Fibroblast of pulmonary artery (primary cell): ENCODE measurements at regions not wholly inside any gene's neighbourhood (a gene's known extent, or its start where the extent isn't known, plus 50 kb on each side); places are given as distances from the start of the nearest gene placed in this dataset.

ENCODE experiments used
- DNase-seq: peaks from one replicate; pipeline ENCODE4 v3.0.0-alpha.2; 2010; ENCODE audit warnings: low read depth
- H3K4me3 ChIP-seq: replicated peaks from 2 replicates; pipeline ENCODE4 v1.5.1; 2011; ENCODE audit warnings: low read depth, mild to moderate bottlenecking, control low read depth, low read length, moderate library complexity
- TF ChIP-seq, protein P1 (sequence below): IDR thresholded peaks from 2 replicates; pipeline ENCODE4 v1.5.1; 2011; ENCODE audit warnings: mild to moderate bottlenecking, control low read depth, low read length, inconsistent platforms; ENCODE audit errors: missing control alignments

DNA sequence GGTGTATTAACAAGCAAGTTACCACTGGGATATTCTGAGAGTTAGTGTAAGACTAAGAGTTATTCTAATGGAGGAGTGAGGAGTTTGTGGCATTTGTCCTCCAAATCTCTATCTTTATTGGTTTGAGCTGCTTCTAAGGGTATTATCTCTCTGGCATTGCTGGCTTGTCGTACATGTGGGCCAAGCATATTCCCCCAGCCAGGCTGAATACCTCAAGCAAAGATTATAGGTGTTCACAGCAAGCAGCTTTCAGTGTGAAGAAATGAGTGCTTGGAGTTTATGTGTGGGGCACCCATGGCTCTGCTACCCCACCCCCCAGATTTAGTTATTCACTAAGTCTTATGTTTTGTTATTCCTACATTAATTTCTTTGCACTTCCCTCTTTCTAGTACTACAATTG is 193.6 kb upstream of the FANCL start:
- DNase-seq, result no peak
- no peak overlapping the region for H3K4me3 ChIP-seq
- TF ChIP-seq, protein P1, sequence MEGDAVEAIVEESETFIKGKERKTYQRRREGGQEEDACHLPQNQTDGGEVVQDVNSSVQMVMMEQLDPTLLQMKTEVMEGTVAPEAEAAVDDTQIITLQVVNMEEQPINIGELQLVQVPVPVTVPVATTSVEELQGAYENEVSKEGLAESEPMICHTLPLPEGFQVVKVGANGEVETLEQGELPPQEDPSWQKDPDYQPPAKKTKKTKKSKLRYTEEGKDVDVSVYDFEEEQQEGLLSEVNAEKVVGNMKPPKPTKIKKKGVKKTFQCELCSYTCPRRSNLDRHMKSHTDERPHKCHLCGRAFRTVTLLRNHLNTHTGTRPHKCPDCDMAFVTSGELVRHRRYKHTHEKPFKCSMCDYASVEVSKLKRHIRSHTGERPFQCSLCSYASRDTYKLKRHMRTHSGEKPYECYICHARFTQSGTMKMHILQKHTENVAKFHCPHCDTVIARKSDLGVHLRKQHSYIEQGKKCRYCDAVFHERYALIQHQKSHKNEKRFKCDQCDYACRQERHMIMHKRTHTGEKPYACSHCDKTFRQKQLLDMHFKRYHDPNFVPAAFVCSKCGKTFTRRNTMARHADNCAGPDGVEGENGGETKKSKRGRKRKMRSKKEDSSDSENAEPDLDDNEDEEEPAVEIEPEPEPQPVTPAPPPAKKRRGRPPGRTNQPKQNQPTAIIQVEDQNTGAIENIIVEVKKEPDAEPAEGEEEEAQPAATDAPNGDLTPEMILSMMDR, result no peak

DNA sequence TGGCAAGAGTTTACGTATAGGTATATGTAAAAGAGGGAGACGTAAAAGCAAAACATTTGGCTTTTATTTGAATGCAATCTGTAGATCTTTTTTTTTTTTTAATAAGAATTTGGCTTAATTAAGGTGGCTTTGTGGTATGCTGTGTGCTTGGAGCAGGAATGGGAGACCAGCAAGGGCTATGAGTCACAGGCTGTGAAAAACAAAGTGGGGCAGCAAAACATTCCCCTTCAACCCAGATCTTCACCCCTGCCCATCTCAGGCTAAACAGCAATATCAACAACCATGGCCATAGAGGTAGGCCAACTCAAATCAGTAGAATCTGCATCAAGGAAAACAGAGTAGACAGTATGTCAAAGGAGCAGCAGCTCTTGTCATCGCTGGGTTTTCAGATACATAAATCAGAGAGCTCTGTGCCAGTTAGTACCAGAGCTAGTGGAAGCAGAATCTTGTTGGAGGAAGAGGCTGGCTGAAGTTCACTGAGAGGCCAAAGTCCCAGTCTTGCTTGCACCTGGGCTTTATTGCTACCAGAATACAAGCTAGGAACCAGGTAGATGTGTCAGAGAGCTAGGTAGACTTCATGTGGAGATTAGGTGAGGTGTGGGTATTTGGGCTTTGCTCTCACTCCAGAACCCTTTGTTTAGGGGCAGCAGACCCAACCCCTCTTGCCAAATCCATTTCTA is 191.5 kb upstream of the FANCL start:
- no peak overlapping the region for H3K4me3 ChIP-seq
- TF ChIP-seq, protein P1, result no peak
- DNase-seq, result no peak

DNA sequence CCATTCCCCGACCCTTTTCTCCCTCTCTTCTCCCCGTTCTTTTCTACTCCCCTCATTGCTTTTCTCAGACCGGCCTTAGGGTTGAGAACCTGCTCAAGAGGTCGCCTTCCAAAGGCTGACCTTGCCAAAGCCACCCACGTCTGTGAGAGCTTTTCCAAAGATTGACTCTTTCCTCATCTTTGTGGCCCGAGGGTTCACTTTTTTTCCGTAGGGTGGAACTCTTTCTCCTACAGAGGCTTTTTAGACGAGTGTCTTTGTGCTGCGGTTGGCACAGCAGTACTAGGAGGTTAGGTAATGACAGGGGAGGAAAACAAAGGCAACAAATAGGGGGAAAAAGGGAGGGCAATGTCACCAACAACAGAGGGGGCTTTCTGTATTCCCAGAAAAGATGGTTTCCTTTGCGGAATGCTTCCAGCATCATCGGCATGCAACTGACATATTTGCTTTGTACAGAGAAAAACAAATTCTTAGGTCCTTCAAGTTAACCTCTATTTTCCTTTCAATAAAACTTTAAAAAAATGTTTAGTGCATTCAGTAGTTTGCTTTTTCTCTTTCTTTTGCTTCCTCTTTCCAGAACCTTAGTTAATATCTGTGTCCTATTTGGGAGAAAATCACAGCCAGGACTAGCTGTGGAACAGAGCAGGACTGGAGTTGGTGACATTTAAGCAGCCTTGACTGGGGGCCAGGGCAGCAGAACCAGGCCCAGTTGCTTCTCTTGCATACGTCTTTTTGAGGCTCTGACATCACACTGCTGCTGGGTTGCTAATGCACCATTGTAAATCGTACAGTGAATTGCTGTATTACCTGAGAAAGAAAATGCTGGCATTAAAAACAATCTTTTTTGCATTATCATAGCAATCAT is 188.1 kb upstream of the FANCL start:
- TF ChIP-seq, protein P1, result no peak
- DNase-seq, result no peak
- peak overlapping the region; percentile 7 for H3K4me3 ChIP-seq

DNA sequence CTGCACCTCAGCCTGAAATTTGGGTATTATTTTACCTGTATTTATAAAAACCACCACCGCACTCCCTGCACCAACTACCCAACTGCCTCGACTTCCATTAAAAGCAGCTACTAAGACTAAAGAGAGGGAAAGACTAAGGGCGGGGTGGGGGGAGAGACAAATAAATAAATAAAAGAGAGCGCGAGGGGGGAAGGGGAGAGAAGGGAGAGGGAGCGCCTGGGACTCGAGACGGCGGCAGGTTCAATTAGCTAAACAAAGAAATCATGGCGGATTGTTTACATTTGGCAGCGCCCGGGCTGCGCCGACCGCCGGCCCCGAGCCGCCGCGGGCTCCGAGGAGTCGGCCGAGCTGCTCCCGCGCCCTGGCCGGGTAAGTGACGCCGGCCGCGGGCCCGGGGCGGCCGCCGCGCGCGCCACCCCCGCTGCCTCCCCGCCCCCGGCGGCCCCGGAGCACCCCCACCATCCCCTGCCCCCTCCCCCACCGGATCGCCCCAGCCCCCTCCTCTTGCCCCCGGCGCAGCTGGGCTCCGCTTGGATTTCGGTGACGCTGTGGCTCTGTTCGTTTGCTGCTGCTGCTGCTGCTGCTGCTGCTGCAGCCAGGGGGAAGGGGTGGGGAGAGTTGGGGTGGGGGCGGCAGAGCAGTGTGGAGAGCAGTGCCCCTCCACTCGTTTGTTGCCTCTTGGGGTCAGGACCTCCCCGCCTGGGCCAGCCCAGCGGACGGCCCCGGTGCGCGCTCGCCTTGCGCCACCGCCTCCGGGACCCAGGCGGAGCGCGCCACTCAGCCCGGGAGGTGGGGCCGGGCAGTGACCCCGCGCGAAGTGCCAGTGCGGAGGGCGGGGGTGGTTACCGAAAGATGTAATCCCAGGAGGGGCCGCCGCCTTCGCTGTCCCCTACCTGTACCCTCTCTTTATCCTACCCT is 187.2 kb upstream of the FANCL start:
- peak; percentile 3 for DNase-seq
- TF ChIP-seq, protein P1, result no peak
- H3K4me3 ChIP-seq, result peak overlapping the region; percentile 57

GRCh38 chr2:58427572-58428095 is 186.5 kb upstream of the FANCL start:
- peak; percentile 27 for DNase-seq
- TF ChIP-seq, protein P1, result no peak
- peak overlapping the region; percentile 57 for H3K4me3 ChIP-seq

DNA sequence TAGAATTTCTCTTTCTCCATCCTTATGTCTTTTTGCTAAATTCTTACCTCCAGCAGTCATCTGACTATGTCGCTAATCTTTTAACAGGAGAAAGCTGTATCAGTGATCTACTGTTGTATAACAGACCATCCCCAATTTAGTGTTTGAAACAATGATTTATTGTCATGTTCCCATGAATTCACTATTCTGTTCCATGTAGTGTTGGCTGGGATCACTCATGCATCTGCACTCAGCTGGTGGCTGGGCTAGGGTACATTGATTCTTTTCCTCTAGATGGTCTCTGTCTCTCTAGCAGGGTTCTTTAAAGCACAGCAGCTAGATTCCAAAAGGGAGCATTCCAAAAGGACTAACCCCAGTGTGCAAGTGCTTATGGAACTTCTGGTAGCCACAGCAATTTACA is 184.2 kb upstream of the FANCL start:
- H3K4me3 ChIP-seq, result no peak overlapping the region
- TF ChIP-seq, protein P1, result no peak
- DNase-seq, result no peak
